ENCODE measurements at regions not wholly inside any gene's neighbourhood (a gene's known extent, or its start where the extent isn't known, plus 50 kb on each side); places are given as distances from the start of the nearest gene placed in this dataset.

DNA sequence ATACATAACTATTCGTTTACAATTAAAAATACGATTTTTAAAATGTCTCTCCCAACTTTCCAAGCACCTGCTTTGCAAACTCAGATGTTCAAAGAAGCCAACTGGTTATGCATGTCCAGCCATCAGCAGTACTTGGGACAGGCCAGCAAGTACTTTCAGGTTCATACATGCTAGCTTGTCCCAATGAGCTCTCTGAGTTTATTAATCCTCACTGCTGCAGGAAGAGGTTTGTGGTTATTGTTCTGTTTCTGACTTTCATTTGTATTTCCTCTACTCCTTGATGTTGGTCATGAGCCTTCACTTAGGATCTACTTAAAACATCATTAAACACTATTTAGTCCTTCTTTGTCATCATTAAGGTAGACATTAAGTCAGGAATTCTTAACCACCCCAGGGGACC is 374.1 kb downstream of the LRATD1 start:
- Histone ChIP-seq H3K4me1 (ENCODE audit: control insufficient read depth, insufficient read depth, low read length) (no peaks in the 10 kb centered on the region), H3K4me3 (ENCODE audit: low read depth, low read length) (no peak overlapping the region), H3K27ac (ENCODE audit: extremely low read depth, low read depth, low read length) (no peak overlapping the region), H3K9me3 (ENCODE audit: control insufficient read depth, insufficient read depth, low read depth, low read length) (no peaks in the 10 kb centered on the region), H3K36me3 (ENCODE audit: control insufficient read depth in 2 of 2, insufficient read depth in 1 of 2, low read length in 2 of 2) (no peaks in the 10 kb centered on the region)
- CTCF ChIA-PET = interaction anchor here (0.6 kb wide), 1 partner anchor 56 kb away, joined by 3 read pairs; no protein-coding TSS in a partner anchor
- TF ChIP-seq PRDM1 (tag by site-specific recombination; IDR thresholded peaks at IDR 0.05) (no peak), GFI1B (tag by site-specific recombination; IDR thresholded peaks at IDR 0.05) (no peak), ZNF521 (tag by site-specific recombination; IDR thresholded peaks at IDR 0.05) (no peak), ZNF350 (tag by site-specific recombination; IDR thresholded peaks at IDR 0.05) (no peak), ZNF610 (tag by site-specific recombination; IDR thresholded peaks at IDR 0.05; ENCODE audit: borderline replicate concordance) (no peak)
- TF ChIP-seq, protein P1, sequence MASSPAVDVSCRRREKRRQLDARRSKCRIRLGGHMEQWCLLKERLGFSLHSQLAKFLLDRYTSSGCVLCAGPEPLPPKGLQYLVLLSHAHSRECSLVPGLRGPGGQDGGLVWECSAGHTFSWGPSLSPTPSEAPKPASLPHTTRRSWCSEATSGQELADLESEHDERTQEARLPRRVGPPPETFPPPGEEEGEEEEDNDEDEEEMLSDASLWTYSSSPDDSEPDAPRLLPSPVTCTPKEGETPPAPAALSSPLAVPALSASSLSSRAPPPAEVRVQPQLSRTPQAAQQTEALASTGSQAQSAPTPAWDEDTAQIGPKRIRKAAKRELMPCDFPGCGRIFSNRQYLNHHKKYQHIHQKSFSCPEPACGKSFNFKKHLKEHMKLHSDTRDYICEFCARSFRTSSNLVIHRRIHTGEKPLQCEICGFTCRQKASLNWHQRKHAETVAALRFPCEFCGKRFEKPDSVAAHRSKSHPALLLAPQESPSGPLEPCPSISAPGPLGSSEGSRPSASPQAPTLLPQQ (tag by site-specific recombination; IDR thresholded peaks at IDR 0.05) = no peak
- TF ChIP-seq, protein P2, sequence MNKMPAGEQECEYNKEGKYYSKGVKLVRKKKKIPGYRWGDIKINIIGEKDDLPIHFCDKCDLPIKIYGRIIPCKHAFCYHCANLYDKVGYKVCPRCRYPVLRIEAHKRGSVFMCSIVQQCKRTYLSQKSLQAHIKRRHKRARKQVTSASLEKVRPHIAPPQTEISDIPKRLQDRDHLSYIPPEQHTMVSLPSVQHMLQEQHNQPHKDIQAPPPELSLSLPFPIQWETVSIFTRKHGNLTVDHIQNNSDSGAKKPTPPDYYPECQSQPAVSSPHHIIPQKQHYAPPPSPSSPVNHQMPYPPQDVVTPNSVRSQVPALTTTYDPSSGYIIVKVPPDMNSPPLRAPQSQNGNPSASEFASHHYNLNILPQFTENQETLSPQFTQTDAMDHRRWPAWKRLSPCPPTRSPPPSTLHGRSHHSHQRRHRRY (tag by site-specific recombination; IDR thresholded peaks at IDR 0.05) = no peak
- POLR2A ChIA-PET = no interaction called here

DNA sequence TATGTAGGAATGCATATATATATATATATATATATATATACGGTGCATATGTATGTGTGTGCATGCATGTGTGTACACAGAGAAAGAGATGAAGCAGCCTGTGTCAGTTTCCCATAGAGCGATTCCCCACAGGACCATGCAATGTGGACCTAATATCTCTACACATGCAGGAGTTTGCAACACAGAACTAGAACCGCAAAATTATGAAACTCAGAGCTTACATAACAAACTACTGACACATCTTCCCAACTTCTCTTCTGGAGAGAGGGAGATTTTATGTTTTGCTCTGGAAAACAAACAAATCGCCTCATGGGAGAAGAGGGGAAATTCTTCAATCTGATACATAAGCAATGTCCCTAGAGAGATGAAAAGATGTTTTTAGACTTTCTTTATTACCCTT is 377.2 kb downstream of the LRATD1 start:
- Histone ChIP-seq H3K4me3 (ENCODE audit: low read depth, low read length) (no peak overlapping the region), H3K4me1 (ENCODE audit: control insufficient read depth, insufficient read depth, low read length) (no peaks in the 10 kb centered on the region), H3K9me3 (ENCODE audit: control insufficient read depth, insufficient read depth, low read depth, low read length) (no peaks in the 10 kb centered on the region), H3K27ac (ENCODE audit: extremely low read depth, low read depth, low read length) (no peak overlapping the region), H3K36me3 (ENCODE audit: control insufficient read depth in 2 of 2, insufficient read depth in 1 of 2, low read length in 2 of 2) (no peaks in the 10 kb centered on the region)
- TF ChIP-seq GLIS2 (tag by site-specific recombination; IDR thresholded peaks at IDR 0.05) = no peak
- no peak for TF ChIP-seq HOXC10 (CRISPR knock-in tag; IDR thresholded peaks at IDR 0.05)
- TF ChIP-seq ZNF776 (tag by site-specific recombination; IDR thresholded peaks at IDR 0.05; ENCODE audit: borderline replicate concordance) = no peak
- TF ChIP-seq, protein P3, sequence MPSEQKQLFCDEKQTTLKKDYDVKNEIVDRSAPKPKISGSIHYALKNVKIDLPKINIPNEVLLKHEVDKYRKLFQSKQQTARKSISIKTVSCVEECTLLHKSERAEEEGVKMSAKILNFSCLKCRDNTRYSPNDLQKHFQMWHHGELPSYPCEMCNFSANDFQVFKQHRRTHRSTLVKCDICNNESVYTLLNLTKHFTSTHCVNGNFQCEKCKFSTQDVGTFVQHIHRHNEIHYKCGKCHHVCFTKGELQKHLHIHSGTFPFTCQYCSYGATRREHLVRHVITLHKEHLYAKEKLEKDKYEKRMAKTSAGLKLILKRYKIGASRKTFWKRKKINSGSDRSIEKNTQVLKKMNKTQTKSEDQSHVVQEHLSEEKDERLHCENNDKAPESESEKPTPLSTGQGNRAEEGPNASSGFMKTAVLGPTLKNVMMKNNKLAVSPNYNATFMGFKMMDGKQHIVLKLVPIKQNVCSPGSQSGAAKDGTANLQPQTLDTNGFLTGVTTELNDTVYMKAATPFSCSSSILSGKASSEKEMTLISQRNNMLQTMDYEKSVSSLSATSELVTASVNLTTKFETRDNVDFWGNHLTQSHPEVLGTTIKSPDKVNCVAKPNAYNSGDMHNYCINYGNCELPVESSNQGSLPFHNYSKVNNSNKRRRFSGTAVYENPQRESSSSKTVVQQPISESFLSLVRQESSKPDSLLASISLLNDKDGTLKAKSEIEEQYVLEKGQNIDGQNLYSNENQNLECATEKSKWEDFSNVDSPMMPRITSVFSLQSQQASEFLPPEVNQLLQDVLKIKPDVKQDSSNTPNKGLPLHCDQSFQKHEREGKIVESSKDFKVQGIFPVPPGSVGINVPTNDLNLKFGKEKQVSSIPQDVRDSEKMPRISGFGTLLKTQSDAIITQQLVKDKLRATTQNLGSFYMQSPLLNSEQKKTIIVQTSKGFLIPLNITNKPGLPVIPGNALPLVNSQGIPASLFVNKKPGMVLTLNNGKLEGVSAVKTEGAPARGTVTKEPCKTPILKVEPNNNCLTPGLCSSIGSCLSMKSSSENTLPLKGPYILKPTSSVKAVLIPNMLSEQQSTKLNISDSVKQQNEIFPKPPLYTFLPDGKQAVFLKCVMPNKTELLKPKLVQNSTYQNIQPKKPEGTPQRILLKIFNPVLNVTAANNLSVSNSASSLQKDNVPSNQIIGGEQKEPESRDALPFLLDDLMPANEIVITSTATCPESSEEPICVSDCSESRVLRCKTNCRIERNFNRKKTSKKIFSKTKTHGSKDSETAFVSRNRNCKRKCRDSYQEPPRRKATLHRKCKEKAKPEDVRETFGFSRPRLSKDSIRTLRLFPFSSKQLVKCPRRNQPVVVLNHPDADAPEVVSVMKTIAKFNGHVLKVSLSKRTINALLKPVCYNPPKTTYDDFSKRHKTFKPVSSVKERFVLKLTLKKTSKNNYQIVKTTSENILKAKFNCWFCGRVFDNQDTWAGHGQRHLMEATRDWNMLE (tag by site-specific recombination; conservative IDR thresholded peaks at IDR 0.05; ENCODE audit: low read depth) = no peak
- TF ChIP-seq ZNF280D (tag by site-specific recombination; IDR thresholded peaks at IDR 0.05) = no peak
- TF ChIP-seq, protein P4, sequence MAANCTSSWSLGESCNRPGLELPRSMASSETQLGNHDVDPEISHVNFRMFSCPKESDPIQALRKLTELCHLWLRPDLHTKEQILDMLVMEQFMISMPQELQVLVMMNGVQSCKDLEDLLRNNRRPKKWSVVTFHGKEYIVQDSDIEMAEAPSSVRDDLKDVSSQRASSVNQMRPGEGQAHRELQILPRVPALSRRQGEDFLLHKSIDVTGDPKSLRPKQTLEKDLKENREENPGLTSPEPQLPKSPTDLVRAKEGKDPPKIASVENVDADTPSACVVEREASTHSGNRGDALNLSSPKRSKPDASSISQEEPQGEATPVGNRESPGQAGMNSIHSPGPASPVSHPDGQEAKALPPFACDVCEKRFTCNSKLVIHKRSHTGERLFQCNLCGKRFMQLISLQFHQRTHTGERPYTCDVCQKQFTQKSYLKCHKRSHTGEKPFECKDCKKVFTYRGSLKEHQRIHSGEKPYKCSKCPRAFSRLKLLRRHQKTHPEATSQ (tag by site-specific recombination; IDR thresholded peaks at IDR 0.05) = no peak
- TF ChIP-seq, protein P5, sequence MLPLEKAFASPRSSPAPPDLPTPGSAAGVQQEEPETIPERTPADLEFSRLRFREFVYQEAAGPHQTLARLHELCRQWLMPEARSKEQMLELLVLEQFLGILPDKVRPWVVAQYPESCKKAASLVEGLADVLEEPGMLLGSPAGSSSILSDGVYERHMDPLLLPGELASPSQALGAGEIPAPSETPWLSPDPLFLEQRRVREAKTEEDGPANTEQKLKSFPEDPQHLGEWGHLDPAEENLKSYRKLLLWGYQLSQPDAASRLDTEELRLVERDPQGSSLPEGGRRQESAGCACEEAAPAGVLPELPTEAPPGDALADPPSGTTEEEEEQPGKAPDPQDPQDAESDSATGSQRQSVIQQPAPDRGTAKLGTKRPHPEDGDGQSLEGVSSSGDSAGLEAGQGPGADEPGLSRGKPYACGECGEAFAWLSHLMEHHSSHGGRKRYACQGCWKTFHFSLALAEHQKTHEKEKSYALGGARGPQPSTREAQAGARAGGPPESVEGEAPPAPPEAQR (tag by site-specific recombination; IDR thresholded peaks at IDR 0.05) = no peak
- TF ChIP-seq, protein P6, sequence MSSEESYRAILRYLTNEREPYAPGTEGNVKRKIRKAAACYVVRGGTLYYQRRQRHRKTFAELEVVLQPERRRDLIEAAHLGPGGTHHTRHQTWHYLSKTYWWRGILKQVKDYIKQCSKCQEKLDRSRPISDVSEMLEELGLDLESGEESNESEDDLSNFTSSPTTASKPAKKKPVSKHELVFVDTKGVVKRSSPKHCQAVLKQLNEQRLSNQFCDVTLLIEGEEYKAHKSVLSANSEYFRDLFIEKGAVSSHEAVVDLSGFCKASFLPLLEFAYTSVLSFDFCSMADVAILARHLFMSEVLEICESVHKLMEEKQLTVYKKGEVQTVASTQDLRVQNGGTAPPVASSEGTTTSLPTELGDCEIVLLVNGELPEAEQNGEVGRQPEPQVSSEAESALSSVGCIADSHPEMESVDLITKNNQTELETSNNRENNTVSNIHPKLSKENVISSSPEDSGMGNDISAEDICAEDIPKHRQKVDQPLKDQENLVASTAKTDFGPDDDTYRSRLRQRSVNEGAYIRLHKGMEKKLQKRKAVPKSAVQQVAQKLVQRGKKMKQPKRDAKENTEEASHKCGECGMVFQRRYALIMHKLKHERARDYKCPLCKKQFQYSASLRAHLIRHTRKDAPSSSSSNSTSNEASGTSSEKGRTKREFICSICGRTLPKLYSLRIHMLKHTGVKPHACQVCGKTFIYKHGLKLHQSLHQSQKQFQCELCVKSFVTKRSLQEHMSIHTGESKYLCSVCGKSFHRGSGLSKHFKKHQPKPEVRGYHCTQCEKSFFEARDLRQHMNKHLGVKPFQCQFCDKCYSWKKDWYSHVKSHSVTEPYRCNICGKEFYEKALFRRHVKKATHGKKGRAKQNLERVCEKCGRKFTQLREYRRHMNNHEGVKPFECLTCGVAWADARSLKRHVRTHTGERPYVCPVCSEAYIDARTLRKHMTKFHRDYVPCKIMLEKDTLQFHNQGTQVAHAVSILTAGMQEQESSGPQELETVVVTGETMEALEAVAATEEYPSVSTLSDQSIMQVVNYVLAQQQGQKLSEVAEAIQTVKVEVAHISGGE (tag by site-specific recombination; conservative IDR thresholded peaks at IDR 0.05; ENCODE audit: low read depth) = no peak
- ChIA-PET CTCF (interaction anchor here (0.6 kb wide), 1 partner anchor 355 kb away, joined by 3 read pairs; no protein-coding TSS in a partner anchor), POLR2A (no interaction called here)

All from HEK293 (cell line).